HCT116 (cell line): ENCODE measurements at regions not wholly inside any gene's neighbourhood (a gene's known extent, or its start where the extent isn't known, plus 50 kb on each side); places are given as distances from the start of the nearest gene placed in this dataset.

Source experiments
- ATAC-seq: fragments of 200-7000 bp; cut with Tn5 transposase; 2 replicates; pipeline ENCODE4 v1.9.1; 2020; ENCODE audit warnings: mild to moderate bottlenecking, moderate library complexity
- BruUV-seq: library from RNA; stranded (reverse); fragments of 400-500 nt; replicated peaks from 2 replicates; lab custom pipeline; 2021; lab: Mats Ljungman, UMichigan
- CTCF ChIA-PET: fragments of 300-600 bp; sonication (Branson Sonifier 250); formaldehyde crosslinking; loops from one replicate; lab custom pipeline; 2021; ENCODE audit warnings: antibody characterized with exemption; lab: Charles Lee
- POLR2A ChIA-PET: fragments of 300-600, 350-600 bp; sonication (Branson Sonifier 250); formaldehyde crosslinking; loops from one replicate; lab custom pipeline; 2021; ENCODE audit warnings: antibody characterized with exemption; lab: Charles Lee
- RAD21 ChIA-PET, 2 experiments: fragments of 300-600 bp; sonication (Branson Sonifier 250); formaldehyde crosslinking; loops; one replicate each; lab custom pipeline; 2023; ENCODE audit warnings: low total read pairs in 2 of 2; ENCODE audit not compliant: uncharacterized antibody in 2 of 2, unreplicated experiment in 2 of 2, low non-redundant PET in 1 of 2; lab: Charles Lee
- DNase-seq: peaks from one replicate; pipeline ENCODE4 v3.0.0-alpha.2; 2010; ENCODE audit warnings: low read depth, low spot score
- H2AFZ ChIP-seq: fragments of 200-600 bp; shearing (Covaris generic), sonication (generic); 2 replicates; pipeline ENCODE4 v1.6.1; 2017; ENCODE audit warnings: low read depth, mixed run types, mixed read lengths, antibody characterized with exemption, low read length; ENCODE audit not compliant: poor library complexity, severe bottlenecking
- H3K27ac ChIP-seq: 2 replicates; pipeline ENCODE4 v1.5.1; 2012; ENCODE audit warnings: low read depth, low read length
- H3K27me3 ChIP-seq: fragments of 200-600 bp; sonication (generic); 2 replicates; pipeline ENCODE4 v1.6.1; 2016; ENCODE audit warnings: mixed run types, low read length, mixed read lengths; ENCODE audit not compliant: insufficient read depth
- H3K36me3 ChIP-seq, 2 experiments: fragments of 200-500 bp in 1 of 2; fragments of 200-600 bp in 1 of 2; sonication (Bioruptor generic) in 1 of 2; sonication (generic) in 1 of 2; 2 replicates each; pipeline versions ENCODE4 v1.5.1 to v1.6.1; 2014 to 2016; ENCODE audit warnings: low read length in 2 of 2, inconsistent platforms in 1 of 2, mixed read lengths in 1 of 2, mixed run types in 1 of 2; ENCODE audit not compliant: insufficient read depth in 2 of 2, control insufficient read depth in 1 of 2
- H3K4me1 ChIP-seq, 2 experiments: fragments of 200-600 bp in 1 of 2; sonication (generic) in 1 of 2; 2 replicates each; pipeline versions ENCODE4 v1.5.1 to v1.6.1; 2012 to 2017; ENCODE audit warnings: low read length in 2 of 2, inconsistent platforms in 1 of 2, mild to moderate bottlenecking in 1 of 2, mixed read lengths in 1 of 2, mixed run types in 1 of 2, moderate library complexity in 1 of 2; ENCODE audit not compliant: insufficient read depth in 2 of 2, control insufficient read depth in 1 of 2
- H3K4me2 ChIP-seq: fragments of 200-600 bp; sonication (generic); 2 replicates; pipeline ENCODE4 v1.6.1; 2017; ENCODE audit warnings: mixed run types, low read length, mixed read lengths
- H3K4me3 ChIP-seq, 2 experiments: fragments of 200-600 bp in 1 of 2; sonication (generic) in 1 of 2; replicated peaks in 1 of 2; 2 replicates each; pipeline ENCODE4 v1.5.1; 2011 to 2016; ENCODE audit warnings: low read length in 2 of 2, control low read depth in 1 of 2, low read depth in 1 of 2, mild to moderate bottlenecking in 1 of 2, mixed read lengths in 1 of 2, mixed run types in 1 of 2
- H3K79me2 ChIP-seq: fragments of 200-600 bp; sonication (generic); 2 replicates; pipeline ENCODE4 v1.6.1; 2017; ENCODE audit warnings: mild to moderate bottlenecking, mixed run types, low read length, moderate library complexity, mixed read lengths; ENCODE audit not compliant: insufficient read depth
- H3K9ac ChIP-seq: fragments of 200-600 bp; sonication (generic); 2 replicates; pipeline ENCODE4 v1.6.1; 2016; ENCODE audit warnings: low read length, mixed read lengths
- H3K9me2 ChIP-seq: fragments of 200-600 bp; sonication (generic), shearing (Covaris generic); 2 replicates; pipeline ENCODE4 v1.6.1; 2017; ENCODE audit warnings: mixed run types, mild to moderate bottlenecking, moderate library complexity; ENCODE audit not compliant: insufficient read depth
- H3K9me3 ChIP-seq, 2 experiments: fragments of 200-500 bp in 1 of 2; fragments of 200-600 bp in 1 of 2; sonication (Bioruptor generic) in 1 of 2; sonication (generic) in 1 of 2; 2 replicates each; pipeline ENCODE4 v1.6.1; 2014 to 2017; ENCODE audit warnings: low read length in 2 of 2, mixed read lengths in 2 of 2, inconsistent platforms in 1 of 2, low read depth in 1 of 2, mild to moderate bottlenecking in 1 of 2, mixed run types in 1 of 2, moderate library complexity in 1 of 2; ENCODE audit not compliant: control insufficient read depth in 1 of 2, insufficient read depth in 1 of 2
- H4K20me1 ChIP-seq: fragments of 200-600 bp; sonication (generic), shearing (Covaris generic); 2 replicates; pipeline ENCODE4 v1.6.1; 2017; ENCODE audit warnings: mixed run types, mild to moderate bottlenecking, moderate library complexity; ENCODE audit not compliant: insufficient read depth
- ATF3 ChIP-seq: IDR thresholded peaks from 2 replicates; pipeline ENCODE4 v1.6.1; 2012
- CBX3 ChIP-seq: IDR thresholded peaks from 2 replicates; pipeline ENCODE4 v1.6.1; 2012; ENCODE audit warnings: low read depth
- CEBPB ChIP-seq: IDR thresholded peaks from 2 replicates; pipeline ENCODE4 v1.6.1; 2012; ENCODE audit warnings: low read depth
- CTCF ChIP-seq, 3 experiments: fragments of 200-600 bp in 1 of 3; sonication (generic) in 1 of 3; IDR thresholded peaks in 2 of 3; conservative IDR thresholded peaks in 1 of 3; 2 replicates each; pipeline ENCODE4 v1.5.1; 2012 to 2017; ENCODE audit warnings: low read depth in 2 of 3, low read length in 2 of 3, antibody characterized with exemption in 1 of 3, borderline replicate concordance in 1 of 3, control low read depth in 1 of 3, mild to moderate bottlenecking in 1 of 3, mixed read lengths in 1 of 3, mixed run types in 1 of 3, moderate library complexity in 1 of 3; ENCODE audit not compliant: insufficient read depth in 1 of 3
- EGR1 ChIP-seq: IDR thresholded peaks from 2 replicates; pipeline ENCODE4 v1.6.1; 2012; ENCODE audit warnings: low read depth
- ELF1 ChIP-seq: IDR thresholded peaks from 2 replicates; pipeline ENCODE4 v1.6.1; 2012; ENCODE audit warnings: low read depth, borderline replicate concordance
- EZH2 ChIP-seq: fragments of 200-600 bp; sonication (generic); IDR thresholded peaks from 2 replicates; pipeline ENCODE4 v1.6.1; 2017; ENCODE audit warnings: antibody characterized with exemption, mixed run types
- EZH2phosphoT487 ChIP-seq: fragments of 200-600 bp; IDR thresholded peaks from 2 replicates; pipeline ENCODE4 v1.6.1; 2018; ENCODE audit warnings: antibody characterized with exemption, borderline replicate concordance
- MAX ChIP-seq: IDR thresholded peaks from 2 replicates; pipeline ENCODE4 v1.6.1; 2012
- POLR2A ChIP-seq: IDR thresholded peaks from 2 replicates; pipeline ENCODE4 v1.7.0; 2011; ENCODE audit warnings: borderline replicate concordance; ENCODE audit not compliant: insufficient read depth, insufficient read length; ENCODE audit errors: extremely low read depth
- POLR2AphosphoS5 ChIP-seq: IDR thresholded peaks from 2 replicates; pipeline ENCODE4 v1.6.1; 2011; ENCODE audit warnings: mild to moderate bottlenecking, low read depth, low read length, moderate library complexity
- RAD21 ChIP-seq: IDR thresholded peaks from 2 replicates; pipeline ENCODE4 v1.6.1; 2012; ENCODE audit warnings: low read depth, mild to moderate bottlenecking
- REST ChIP-seq: IDR thresholded peaks from 2 replicates; pipeline ENCODE4 v1.6.1; 2012; ENCODE audit warnings: low read depth
- SIN3A ChIP-seq: IDR thresholded peaks from 2 replicates; pipeline ENCODE4 v1.6.1; 2012; ENCODE audit warnings: low read depth
- SP1 ChIP-seq: IDR thresholded peaks from 2 replicates; pipeline ENCODE4 v1.6.1; 2012; ENCODE audit warnings: low read depth
- TCF7L2 ChIP-seq: IDR thresholded peaks from 2 replicates; pipeline ENCODE4 v1.7.0; 2011; ENCODE audit warnings: borderline replicate concordance, inconsistent platforms; ENCODE audit not compliant: insufficient read depth, insufficient read length; ENCODE audit errors: extremely low read depth
- YY1 ChIP-seq: IDR thresholded peaks from 2 replicates; pipeline ENCODE4 v1.6.1; 2011; ENCODE audit warnings: low read length, low read depth, moderate library complexity, mild to moderate bottlenecking; ENCODE audit not compliant: insufficient replicate concordance; ENCODE audit errors: extremely low read depth
- ZBTB33 ChIP-seq: IDR thresholded peaks from 2 replicates; pipeline ENCODE4 v1.6.1; 2011; ENCODE audit warnings: mild to moderate bottlenecking, low read length, moderate library complexity; ENCODE audit not compliant: insufficient replicate concordance; ENCODE audit errors: extremely low read depth
- ZFX ChIP-seq: fragments of 450-650 bp; IDR thresholded peaks from 2 replicates; pipeline ENCODE4 v1.6.1; 2017
- ZNF274 ChIP-seq: fragments of 200-500 bp; sonication (Bioruptor generic); IDR thresholded peaks from 2 replicates; pipeline ENCODE4 v1.6.1; 2014; ENCODE audit warnings: mild to moderate bottlenecking, low read depth, low read length, inconsistent platforms
- intact Hi-C: fragments of 100-400 bp; cut with micrococcal nuclease; formaldehyde crosslinking; loops from 2 replicates; pipeline ENCODE4 v1.10.0; 2022

- Histone ChIP-seq H3K27me3 (no peaks in the 10 kb centered on the region), H3K9ac (no peak overlapping the region), H3K36me3 (no peaks in the 10 kb centered on the region), H3K4me1 (no peaks in the 10 kb centered on the region), H3K4me3 (no peak overlapping the region), H3K4me2 (no peak overlapping the region), H3K27ac (no peak overlapping the region), H2AFZ (no peak overlapping the region), H3K9me3 (no peaks in the 10 kb centered on the region), H3K9me2 (no peaks in the 10 kb centered on the region), H3K79me2 (no peaks in the 10 kb centered on the region), H4K20me1 (no peaks in the 10 kb centered on the region)
- no TSS peak for BruUV-seq
- TF ChIP-seq SIN3A: no peak
- TF ChIP-seq CBX3: no peak
- no peak for TF ChIP-seq MAX
- TF ChIP-seq POLR2A: no peak
- TF ChIP-seq EGR1: no peak
- TF ChIP-seq ZNF274: no peak
- no peak for TF ChIP-seq RAD21
- TF ChIP-seq SP1: no peak
- no peak for TF ChIP-seq ZFX
- TF ChIP-seq CTCF (IDR thresholded peaks at IDR 0.05 in 2 of 3, conservative IDR thresholded peaks at IDR 0.05 in 1 of 3; ENCODE audit: borderline replicate concordance in 1 of 3, insufficient read depth in 1 of 3, low read depth in 2 of 3, low read length in 2 of 3): no peak
- no peak for TF ChIP-seq CEBPB
- no peak for TF ChIP-seq ZBTB33
- TF ChIP-seq YY1: no peak
- no peak for TF ChIP-seq ATF3
- TF ChIP-seq TCF7L2: no peak
- no peak for TF ChIP-seq EZH2phosphoT487
- no peak for TF ChIP-seq POLR2AphosphoS5
- TF ChIP-seq EZH2: no peak
- no peak for TF ChIP-seq REST
- no peak for TF ChIP-seq ELF1
- CTCF ChIA-PET: interaction anchor here (0.7 kb wide), 1 partner anchor 58 kb away, joined by 4 read pairs; no protein-coding TSS in a partner anchor
- POLR2A ChIA-PET: no interaction called here
- RAD21 ChIA-PET: no interaction called here
- intact Hi-C loops: no loop called here
- DNase-seq: no peak
- no peak for ATAC-seq
Observed at GRCh38 chr9:13372510-13372909, 93.0 kb upstream of the MPDZ start.
